ENCODE measurements at regions not wholly inside any gene's neighbourhood (a gene's known extent, or its start where the extent isn't known, plus 50 kb on each side); places are given as distances from the start of the nearest gene placed in this dataset.
"Not testable (repeated sequence)": the region's sequence is repeated elsewhere in the genome, so short reads cannot be mapped to it uniquely, and the experiment has no call there.

- no peak for DNase-seq
Measured at GRCh38 chr19:30690935-30691818, 319.0 kb downstream of the ZNF536 start.

- no peak for DNase-seq
Measured at GRCh38 chr19:30690525-30690924, 318.3 kb downstream of the ZNF536 start.

GRCh38 chr19:30689474-30689873 lies 317.3 kb downstream of the ZNF536 start:
- DNase-seq: no peak

GRCh38 chr19:30688696-30689095 lies 316.5 kb downstream of the ZNF536 start:
- DNase-seq: no peak

- no peak for DNase-seq
Measured at GRCh38 chr19:30686826-30687566, 314.8 kb downstream of the ZNF536 start.

- DNase-seq: no peak
Measured at GRCh38 chr19:30686176-30686820, 314.1 kb downstream of the ZNF536 start.

GRCh38 chr19:30685426-30686000 lies 313.3 kb downstream of the ZNF536 start:
- DNase-seq: peak; percentile 35

- DNase-seq: no peak
Measured at GRCh38 chr19:30684613-30685012, 312.4 kb downstream of the ZNF536 start.

GRCh38 chr19:30682999-30683536 lies 310.9 kb downstream of the ZNF536 start:
- DNase-seq: peak; percentile 91

- DNase-seq: no peak
Measured at GRCh38 chr19:30682146-30682998, 310.2 kb downstream of the ZNF536 start.

- no peak for DNase-seq
Measured at GRCh38 chr19:30681162-30682100, 309.2 kb downstream of the ZNF536 start.

GRCh38 chr19:30680399-30680798 lies 308.2 kb downstream of the ZNF536 start:
- not testable (repeated sequence) for DNase-seq

GRCh38 chr19:30679789-30680188 lies 307.6 kb downstream of the ZNF536 start:
- no peak for DNase-seq

GRCh38 chr19:30679153-30679702 lies 307.0 kb downstream of the ZNF536 start:
- DNase-seq: no peak

- DNase-seq: no peak
Measured at GRCh38 chr19:30678168-30678567, 306.0 kb downstream of the ZNF536 start.

- no peak for DNase-seq
Measured at GRCh38 chr19:30677702-30678101, 305.5 kb downstream of the ZNF536 start.

- DNase-seq: no peak
Measured at GRCh38 chr19:30676990-30677679, 305.0 kb downstream of the ZNF536 start.

- DNase-seq: no peak
Measured at GRCh38 chr19:30675086-30675485, 302.9 kb downstream of the ZNF536 start.

- no peak for DNase-seq
Measured at GRCh38 chr19:30674656-30675055, 302.5 kb downstream of the ZNF536 start.

- no peak for DNase-seq
Measured at GRCh38 chr19:30673336-30673735, 301.2 kb downstream of the ZNF536 start.

Data from right forelimb (tissue), 1 donor.